ENCODE measurements at regions not wholly inside any gene's neighbourhood (a gene's known extent, or its start where the extent isn't known, plus 50 kb on each side); places are given as distances from the start of the nearest gene placed in this dataset.
A peak's percentile ranks its signal among the peaks of the same experiment; 100 is the strongest.
"Not testable (repeated sequence)": the region's sequence is repeated elsewhere in the genome, so short reads cannot be mapped to it uniquely, and the experiment has no call there.

DNA sequence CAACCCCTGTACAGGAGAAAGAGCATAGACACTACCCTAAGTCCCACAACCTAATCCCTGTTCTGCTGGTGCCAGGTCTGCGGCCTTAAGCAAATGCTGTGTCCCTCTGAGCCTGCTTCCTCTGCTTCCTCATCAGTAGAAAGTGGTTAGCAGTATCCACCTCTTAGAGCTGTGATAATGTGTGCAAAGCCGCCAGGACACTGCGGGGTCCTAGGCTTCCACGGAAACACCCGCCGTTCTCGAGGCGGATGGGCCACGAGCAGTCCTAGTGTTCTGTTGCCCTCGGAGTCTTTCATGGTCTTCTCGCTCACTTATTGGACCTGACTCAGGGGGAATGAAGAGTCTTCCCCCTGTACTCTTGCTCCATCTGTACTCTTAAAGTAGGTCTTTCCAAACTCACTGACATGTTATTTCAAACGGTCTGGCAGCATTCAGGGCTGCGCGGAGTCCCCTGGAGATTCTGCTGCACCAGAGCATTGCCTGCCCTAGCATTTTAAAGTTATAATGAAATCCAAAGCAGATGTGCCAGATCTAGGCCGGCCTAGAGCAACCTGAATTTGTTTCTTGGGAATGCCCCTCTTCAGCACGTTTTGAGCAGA is 107.2 kb upstream of the ZNF236 start:
- no peak for DNase-seq

DNA sequence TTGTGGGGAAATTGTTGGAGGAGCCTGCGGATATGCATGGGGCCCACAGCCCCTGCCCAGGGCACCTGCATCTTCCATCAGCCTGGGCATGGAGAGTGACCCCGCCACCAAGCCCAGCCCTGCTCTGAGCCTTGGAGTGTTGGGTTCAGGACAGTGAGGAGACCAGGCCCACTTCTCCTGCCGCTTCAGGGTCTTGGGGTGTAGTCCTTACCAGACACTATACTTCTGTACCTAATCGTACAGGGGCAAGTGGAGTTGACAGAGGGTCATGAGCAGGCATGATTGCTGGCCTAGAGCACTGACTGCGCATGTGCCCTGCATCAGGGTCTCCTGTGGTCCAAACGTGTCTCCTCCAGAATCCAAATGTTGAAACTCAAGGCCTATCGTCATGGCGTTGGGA is 108.9 kb upstream of the ZNF236 start:
- DNase-seq: no peak

DNA sequence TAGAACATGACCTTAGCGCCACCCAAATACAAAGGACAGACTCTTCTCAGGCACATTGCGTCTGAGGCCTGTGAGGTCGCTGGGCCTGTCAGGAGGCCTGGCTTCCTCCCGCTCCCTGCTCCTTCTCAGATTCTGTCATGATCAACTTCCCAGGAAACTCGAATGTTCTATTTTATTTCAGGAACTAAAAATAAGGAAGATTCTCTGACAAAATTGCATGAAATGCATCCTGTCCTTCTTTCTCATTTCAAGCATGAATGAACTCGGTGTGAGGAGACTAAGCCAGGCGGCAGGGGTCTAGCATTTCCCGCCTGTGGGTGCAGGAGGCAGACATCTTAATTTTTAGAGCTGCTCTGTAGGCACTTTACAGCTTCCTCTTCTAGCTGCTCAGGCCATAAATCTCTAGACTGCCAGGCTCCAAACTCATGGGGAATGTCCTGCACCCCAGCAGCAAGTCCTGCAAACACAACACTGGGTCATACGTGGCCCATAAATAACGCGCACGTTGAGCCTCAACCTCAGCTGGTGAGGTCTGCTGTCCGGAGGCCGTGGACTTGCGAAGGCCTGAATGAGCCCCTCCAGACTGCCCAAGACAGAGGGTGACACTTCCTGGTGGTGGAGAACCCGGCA is 109.7 kb upstream of the ZNF236 start:
- no peak for DNase-seq

DNA sequence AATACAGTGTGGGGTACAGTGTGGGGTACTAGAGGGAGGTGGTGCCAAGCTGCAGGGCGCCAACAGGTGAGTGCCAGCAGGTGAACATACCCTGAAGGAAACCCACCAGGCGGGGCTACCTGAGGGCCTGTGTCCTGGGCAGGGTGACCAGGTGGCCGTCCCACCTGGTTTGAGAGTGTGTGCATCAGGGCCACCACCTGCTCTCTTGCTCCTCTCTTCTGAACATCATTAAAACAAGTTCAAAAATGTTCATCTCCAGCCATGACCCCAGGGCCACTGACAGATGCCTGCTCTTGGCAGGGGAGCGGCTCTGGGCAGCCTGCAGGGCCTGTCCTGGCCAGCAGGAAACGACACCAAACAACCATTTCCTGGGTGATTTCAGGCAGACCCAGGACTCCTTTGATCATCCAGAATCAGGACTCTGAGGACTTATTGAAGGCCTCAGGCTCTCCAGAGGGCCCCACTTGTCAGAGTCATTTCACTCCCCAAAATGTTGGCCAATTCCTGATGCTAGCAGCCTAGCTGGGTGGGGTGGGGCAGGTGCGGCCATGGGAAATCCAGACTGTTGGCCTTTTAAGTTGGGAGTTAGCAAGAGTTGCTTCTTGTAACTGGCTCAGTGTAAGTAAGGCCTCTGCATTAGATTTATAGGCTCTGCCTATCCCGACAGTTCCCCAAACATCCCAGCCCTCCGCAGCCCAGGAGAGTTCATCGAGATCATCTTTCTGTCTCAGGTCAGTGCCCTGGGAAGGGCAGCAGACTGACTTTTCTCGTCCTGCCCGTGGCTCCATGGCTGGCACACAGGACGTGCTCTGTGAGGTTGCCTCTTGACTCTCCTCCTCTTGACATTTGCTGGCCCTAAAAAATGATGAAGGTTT is 111.5 kb upstream of the ZNF236 start:
- no peak for DNase-seq

DNA sequence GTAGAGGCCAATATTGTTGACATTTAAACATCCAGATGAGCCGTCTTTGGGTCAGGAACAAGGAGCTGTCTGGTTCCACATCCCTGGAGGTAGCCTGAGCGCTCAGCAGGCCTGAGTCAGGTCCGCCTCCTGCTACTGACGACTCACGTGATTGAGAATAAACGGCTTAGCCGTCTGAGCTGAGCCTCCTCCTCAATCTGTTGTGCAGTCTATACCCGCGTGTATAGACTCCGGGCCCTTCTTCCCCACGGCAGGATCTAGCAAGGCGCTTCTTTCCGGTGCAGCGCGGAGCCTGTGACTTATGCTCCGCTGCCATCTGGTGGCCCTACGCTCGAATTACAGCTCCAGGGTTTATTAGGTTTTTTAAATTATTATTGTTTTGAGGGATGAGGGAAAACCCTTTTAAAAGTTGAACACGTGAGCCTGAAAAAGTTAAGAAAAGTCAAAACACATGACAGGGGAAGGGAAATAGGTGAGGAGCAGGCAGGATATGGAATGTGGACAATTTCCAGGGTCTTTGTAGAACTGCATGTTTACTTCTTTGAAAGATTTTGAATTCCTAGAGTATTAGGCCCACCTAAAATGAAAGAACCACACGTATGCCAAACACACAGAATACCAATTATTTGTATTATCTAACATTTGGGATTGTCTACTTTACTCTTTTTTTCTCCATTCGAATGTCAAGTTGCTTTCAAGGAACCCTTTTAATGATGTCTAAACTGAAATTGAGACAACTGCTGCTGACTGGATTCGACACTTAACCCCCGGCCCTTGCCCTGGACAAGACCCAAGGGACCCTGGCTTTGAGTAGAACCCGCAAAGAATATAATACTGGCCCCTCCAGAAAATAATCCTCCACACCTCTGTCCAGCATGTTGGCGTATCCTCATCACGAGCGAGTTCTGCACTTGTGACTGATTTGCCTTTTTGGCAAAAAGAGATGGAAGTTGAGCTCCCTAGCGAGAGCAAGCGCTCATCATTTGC is 112.4 kb upstream of the ZNF236 start:
- peak; percentile 64 for DNase-seq

DNA sequence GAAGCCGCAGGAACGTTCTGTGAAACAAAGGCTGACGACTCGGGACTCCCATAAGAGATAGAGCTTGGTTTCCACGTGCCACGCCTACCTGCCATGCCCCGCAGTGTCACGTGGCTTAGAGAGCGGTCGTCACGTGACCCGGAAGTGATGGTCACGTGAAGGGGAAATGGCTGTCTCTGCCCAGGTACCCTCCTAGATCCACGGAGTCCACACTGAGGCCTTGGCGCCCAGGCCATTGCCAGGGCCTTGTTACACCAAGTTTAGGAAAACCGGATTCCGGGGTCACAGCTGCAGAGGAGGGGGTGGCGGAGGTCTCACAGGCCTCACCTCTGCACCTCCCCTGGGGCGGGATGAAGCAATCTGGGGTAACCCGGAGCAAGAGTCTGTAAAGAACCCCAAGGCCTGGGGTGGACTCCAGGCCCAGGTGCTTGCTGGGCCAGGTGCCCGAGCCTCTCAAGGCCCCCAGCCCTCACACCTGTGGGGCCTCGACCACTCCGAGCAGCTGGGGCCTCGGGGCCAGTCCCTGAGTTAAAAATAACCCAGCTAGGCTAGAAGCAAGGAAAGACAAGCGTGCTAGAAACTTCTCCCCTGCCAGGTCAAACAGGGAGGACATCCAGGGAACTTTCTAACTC is 113.5 kb upstream of the ZNF236 start:
- DNase-seq: no peak

DNA sequence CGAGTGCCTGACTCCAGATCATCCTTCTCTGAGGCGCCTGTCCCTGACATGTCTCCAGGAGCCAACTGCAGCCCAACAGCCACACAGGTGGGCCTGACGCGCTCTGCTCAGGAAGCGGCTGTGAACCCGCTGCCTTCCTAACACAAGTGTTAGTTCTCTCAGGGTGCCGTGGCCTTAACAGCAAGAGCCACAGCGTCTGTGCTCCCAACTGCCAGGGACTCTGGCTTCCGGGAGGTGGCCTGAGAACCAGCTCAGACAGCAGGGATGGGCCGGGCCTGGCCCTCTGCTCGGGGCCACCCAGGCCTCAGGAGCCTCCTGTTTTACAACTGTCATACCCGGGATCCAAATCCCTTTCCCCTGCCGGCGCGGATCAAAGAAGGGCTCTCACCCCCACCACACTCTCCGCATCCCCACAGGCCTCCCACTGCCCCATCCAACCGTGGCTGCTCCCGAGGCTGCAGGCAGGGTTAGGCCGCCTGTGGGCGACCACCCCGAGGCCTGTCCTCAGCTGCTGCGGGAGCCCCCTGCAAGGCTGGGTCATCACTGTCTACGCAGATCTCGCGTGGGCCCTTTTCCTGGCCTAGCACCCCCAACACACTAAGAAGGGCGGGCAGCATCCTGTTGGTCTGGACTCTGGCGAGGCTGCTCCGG is 114.2 kb upstream of the ZNF236 start:
- DNase-seq: no peak

DNA sequence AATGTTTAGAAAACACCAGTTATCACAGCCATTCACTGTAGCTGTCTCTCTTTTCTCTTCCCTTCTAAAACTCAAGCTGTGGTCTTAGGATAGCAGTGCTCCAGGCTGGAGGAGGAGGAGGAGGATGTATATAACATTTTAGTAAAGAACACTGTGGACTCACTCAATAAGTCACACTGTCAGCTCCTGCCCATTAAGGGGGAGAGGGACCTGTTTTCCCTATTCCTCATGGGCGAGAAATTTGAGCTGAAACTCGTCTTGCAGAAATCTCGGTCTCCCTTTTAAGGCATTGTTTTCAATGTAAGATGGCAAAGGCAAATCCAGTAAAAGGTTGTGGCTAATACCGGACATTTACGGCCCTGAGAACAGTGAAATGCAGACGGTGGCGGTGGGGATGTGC is 114.8 kb upstream of the ZNF236 start:
- no peak for DNase-seq

DNA sequence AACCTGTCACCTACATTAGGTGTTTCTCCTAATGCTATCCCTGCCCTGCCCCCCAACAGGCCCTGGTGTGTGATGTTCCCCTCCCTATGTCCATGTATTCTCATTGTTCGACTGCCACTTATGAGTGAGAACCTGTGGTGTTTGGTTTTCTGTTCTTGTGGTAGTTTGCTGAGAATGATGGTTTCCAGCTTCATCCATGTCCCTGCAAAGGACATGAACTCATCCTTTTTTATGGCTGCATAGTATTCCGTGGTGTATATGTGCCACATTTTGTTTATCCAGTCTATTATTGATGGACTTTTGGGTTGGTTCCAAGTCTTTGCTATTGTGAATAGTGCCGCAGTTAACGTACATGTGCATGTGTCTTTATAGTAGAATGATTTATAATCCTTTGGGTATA is 117.8 kb upstream of the ZNF236 start:
- not testable (repeated sequence) for DNase-seq

DNA sequence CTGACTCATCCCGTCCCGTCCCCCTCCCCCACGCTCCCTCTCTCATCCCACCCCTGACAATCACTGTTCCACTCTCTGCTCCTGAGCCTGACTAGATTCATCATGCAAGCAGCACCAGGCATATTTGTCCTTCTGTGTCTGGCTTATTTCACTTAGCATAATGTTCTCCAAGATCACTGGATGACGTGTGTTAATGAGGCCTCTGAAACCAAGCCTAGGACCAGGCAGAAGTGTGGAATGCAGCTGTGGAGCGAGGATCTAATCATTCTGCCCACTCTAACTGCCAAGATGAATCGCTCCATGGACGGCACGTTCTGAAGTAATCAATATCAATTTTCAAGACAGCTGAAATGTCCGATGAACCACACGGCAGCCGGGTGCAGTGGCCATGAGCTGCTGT is 122.4 kb upstream of the ZNF236 start:
- no peak for DNase-seq

DNA sequence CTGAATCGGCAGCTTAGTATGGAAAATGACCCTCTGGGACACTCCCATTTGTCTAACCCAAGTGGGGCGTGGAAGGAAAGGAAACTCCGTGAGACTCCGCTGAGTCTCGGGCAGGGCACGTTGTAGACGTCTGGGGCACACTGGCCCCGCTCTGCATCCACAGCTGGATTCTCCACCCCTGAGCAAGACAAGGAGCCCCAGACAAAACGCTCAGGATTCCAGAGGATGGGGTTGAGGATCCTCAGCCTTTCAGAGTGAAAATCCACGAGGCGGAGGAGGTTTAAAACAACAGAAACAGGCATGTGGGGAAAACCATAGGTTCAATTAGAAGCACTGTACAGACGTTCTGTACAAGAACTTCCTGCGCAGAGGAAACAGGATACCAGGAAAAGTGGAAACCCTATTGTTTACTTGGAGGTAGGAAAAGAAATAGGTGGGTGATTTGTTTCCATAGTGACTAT is 124.9 kb upstream of the ZNF236 start:
- no peak for DNase-seq

DNA sequence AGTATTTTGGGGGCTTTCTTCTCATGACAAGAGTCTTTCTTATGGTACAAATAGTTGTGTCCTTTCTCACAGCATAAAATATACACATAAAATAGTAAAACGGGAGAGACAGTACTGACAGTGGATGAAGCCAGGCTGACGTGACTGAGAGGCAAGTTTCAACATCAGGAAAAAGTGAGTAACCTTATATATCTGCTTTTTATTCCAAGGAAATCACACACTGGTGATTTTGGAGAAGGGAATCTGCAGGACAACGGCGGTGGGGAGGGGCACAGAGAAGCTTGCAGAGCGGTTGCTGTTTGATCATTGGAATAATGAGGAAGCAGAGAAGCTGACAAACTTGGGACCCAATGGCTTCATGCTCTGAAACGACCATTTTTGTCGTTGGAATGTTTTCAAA is 130.6 kb upstream of the ZNF236 start:
- DNase-seq: no peak

DNA sequence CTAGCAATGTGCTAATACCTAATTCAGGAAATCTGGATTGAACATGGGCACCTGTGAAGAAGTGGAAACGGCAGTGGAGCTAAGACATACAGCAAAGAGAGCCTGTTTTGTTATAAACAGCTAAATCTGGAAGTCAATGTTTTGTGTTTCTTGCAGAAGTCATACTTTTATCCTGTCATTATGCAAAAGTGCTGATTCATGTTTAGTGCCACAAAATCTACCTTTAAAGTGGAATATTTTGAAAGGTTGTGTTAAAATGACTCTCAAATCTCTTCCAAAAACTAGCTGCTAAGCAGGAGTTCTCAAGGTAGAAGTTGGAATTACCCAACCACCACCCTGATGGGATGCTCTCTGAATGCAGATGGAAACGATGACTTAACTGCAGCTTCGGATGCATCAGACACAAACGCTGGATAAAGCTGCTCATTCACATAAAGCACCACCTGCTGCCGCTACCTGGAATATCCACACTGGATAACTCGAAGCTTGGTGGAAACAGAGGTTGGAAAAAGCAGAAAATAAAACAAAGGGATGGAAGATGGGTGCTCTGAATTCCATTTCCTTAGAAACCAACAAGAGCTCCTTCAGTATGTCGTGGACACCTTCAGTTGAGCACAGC is 132.6 kb upstream of the ZNF236 start:
- no peak for DNase-seq

DNA sequence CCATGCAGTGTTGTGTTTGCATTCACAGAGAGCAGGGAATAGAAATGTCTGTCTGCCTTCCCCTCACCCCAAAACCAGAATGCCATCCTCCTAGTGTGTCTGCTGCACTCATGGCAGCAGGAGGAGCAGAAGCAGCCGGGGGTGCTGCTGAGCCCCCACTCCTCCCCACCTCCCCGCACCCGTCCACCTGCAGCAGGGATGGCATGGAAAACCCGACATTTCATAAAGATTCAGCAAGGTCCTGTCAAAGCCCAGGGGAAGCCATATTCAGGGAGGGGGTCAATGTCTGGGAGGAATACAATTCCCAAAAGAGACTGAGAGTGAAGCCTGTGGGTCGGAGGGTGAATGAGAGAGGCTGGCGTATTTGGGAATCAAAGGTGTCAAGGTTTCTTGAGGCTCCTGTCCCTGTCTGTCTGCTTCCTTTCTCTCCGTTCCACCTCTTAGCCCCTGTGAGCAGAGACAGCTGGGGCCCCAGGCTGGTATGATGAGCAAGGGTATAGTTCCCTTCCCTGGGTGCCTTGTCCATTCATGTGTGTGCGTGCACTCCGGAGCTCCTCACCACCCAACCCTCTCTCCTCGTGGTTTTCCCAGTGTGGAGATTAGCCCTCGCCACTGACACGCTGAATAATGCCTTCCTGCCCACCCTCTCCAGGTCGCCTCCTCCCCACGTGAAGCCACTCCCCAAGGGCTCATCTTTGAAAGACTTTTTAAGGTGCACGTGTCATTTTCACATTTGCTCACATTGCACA is 133.5 kb upstream of the ZNF236 start:
- no peak for DNase-seq

DNA sequence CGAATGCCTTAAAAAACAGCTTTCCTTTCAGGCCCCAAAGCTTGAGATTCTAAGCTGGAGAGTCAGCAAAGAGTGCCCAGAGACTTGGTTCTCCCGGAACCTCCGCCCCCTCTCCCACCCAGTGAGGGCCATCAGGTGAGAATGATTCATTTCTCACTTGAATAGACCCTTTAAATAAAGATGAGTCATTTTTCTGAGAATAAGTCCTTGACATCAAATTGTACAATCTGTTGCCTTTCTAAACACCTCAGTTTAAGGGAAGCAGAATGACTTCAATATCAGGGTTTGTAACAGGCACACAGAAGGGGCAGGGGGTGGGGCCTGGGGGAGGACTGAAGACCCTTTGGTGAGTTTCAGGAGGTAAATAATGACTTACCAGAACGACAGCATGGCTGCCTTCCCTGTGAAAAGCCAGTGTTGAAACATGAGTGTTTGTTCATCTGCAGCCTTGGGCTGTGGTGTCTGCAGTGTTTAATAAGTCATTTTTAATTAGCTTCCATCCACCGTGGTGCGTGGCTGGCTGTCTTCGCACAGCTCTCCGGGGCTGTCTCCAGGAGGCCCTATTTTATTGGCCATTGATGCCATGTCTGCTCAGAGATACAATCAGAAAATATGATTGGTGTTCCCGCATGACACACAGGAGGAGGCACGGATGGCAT is 134.9 kb upstream of the ZNF236 start:
- peak; percentile 15 for DNase-seq

DNA sequence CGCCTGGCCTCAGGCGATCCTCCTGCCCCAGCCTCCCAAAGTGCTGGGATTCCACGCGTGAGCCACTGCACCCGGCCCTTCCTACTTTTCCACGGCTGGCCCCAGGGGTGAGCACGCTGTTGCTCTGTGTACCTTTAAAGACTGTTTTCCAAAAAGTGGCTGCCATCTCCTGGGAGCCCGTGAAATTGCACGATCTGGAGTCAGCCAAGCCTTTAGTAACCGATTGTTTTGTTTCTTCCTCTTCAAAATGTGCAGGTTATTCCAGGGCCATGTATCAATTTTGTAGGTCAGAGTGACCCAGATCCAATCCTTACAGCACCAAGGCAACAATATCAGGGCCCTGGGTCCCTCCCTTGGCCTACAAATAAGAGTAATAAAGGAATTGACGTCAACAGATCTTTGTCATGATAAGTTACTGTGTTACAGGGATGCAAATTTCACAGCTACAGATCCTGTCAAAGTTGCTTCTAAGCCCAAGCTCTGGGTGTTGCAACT is 135.6 kb upstream of the ZNF236 start:
- DNase-seq: peak; percentile 31

DNA sequence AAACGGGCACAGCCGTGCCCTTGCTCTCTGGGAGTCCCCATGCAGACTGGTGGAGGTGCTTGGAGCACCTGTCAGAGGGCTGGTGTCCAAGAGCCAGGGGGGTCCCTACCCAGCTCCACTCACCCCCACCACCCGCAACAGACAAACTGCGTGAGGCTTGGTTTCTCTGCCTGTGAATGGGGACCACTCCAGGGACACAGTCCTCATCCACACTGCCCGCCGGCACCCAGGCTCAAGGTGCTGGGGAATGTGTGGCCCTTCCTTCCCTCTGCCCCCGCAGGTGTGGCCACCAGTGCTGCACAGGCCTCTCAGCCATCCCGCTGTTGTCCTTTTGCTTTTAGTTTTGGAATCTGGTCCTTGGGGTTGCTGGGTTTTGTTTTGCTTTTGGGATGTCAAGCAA is 136.5 kb upstream of the ZNF236 start:
- no peak for DNase-seq

DNA sequence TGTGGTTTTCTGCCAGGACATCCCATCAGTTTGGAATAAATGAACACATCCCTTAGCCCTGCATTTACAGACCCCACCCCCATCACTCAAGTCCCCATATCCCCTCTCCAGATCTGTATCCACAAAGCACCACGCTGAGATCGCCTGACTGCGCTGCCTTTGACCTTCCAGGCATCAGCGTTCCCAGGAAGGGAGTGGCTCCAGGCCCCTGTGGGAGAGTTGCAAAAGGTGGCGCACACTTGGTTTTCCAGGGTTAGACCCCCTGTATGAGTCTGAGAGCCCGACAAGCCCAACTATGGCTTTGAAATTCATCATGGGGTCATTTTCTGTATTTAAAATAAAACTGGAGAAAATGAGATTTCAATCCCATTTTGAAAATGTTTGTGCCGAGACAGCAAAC is 137.0 kb upstream of the ZNF236 start:
- DNase-seq: no peak

DNA sequence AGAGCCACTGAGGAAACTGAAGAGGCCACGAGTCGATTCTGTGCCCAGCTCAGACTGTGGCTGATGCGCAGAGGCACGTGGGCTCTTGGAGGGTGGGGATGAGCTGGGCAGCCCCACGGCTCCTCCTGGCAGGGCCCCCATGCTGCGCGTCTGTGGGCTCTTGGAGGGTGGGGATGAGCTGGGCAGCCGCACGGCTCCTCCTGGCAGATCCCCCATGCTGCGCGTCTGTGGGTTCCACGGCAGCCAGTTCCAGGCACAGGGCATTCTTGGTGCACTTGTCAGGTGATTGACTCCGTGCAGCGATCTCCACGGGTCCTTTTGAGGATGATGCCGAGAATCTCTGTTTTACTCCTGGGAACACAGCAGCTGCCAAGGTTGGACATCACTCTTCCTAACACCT is 138.1 kb upstream of the ZNF236 start:
- no peak for DNase-seq

DNA sequence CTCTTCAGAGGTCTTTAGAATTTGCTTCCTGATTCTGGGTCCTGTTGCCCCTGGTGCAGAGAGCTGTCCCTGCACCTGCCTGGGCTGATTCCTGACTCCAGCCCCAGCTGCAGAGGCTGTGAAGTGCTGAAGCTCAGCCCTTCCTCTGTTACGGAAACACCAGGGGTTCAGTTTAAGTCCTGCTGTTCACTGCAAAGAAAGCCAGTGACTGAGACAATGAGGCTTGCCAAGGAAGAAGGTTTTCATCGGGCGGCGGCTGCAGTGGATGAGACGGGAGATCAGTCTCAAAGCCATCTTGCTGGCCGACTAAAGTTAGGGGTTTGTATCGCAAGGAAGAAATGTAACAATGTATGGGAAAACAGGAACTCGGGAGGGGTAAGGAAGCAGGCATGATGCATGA is 142.4 kb upstream of the ZNF236 start:
- DNase-seq: no peak

All from CD4-positive, alpha-beta T cell treated with Interleukin-21 for 1 hour (primary cell).